Left ventricle myocardium inferior (tissue), 1 donor: ENCODE measurements at regions not wholly inside any gene's neighbourhood (a gene's known extent, or its start where the extent isn't known, plus 50 kb on each side); places are given as distances from the start of the nearest gene placed in this dataset.

Source experiments
- DNase-seq: peaks from one replicate; pipeline ENCODE4 v3.0.0-alpha.2; 2020
- H3K27ac ChIP-seq: fragments of 200-600 bp; replicated peaks from 2 replicates; pipeline ENCODE4 v1.8.0; 2021
- H3K27me3 ChIP-seq: fragments of 200-600 bp; 2 replicates; pipeline ENCODE4 v1.8.0; 2021; ENCODE audit warnings: low read depth
- H3K36me3 ChIP-seq: fragments of 200-600 bp; 2 replicates; pipeline ENCODE4 v1.8.0; 2021
- H3K4me1 ChIP-seq: fragments of 200-600 bp; 2 replicates; pipeline ENCODE4 v1.8.0; 2021
- H3K4me3 ChIP-seq: fragments of 200-600 bp; 2 replicates; pipeline ENCODE4 v1.8.0; 2021; ENCODE audit warnings: mild to moderate bottlenecking, moderate library complexity
- H3K9me3 ChIP-seq: fragments of 200-600 bp; replicated peaks from 2 replicates; pipeline ENCODE4 v1.8.0; 2021
- intact Hi-C: fragments of 100-400 bp; cut with micrococcal nuclease; formaldehyde crosslinking; loops from one replicate; pipeline ENCODE4 v1.11.0; 2022
- TF ChIP-seq, protein P1 (sequence below): fragments of 200-600 bp; IDR thresholded peaks from 2 replicates; pipeline ENCODE4 v1.8.0; 2021; ENCODE audit warnings: antibody characterized with exemption, mild to moderate bottlenecking, borderline replicate concordance
- donor health status: DM: no; HTN: yes; CAD: no; lungs with severe emphysema.

DNA sequence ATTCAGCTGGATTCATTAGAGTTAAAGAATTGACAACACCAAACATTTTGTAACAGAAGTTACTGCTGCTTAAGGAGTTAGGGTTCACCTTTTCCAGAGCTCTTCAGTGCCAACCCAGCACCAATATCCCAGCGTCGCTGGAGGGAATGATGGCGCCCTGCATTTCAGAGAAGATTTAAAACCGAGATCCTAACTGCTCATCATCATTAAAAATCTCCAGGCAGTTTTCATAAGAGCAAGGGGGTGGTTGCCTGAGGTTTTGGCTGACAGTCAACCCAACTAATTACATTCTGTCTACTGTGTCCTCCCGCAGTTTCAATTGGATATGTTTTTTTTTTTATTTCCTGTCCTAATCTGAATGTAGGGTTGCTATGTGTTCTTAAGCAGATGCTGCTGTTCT lies 509.6 kb upstream of the TCF4 start:
- TF ChIP-seq, protein P1, sequence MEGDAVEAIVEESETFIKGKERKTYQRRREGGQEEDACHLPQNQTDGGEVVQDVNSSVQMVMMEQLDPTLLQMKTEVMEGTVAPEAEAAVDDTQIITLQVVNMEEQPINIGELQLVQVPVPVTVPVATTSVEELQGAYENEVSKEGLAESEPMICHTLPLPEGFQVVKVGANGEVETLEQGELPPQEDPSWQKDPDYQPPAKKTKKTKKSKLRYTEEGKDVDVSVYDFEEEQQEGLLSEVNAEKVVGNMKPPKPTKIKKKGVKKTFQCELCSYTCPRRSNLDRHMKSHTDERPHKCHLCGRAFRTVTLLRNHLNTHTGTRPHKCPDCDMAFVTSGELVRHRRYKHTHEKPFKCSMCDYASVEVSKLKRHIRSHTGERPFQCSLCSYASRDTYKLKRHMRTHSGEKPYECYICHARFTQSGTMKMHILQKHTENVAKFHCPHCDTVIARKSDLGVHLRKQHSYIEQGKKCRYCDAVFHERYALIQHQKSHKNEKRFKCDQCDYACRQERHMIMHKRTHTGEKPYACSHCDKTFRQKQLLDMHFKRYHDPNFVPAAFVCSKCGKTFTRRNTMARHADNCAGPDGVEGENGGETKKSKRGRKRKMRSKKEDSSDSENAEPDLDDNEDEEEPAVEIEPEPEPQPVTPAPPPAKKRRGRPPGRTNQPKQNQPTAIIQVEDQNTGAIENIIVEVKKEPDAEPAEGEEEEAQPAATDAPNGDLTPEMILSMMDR = no peak
- intact Hi-C loops = no loop called here
- Histone ChIP-seq H3K36me3 (no peaks in the 10 kb centered on the region), H3K27ac (no peak overlapping the region), H3K4me1 (no peaks in the 10 kb centered on the region), H3K4me3 (no peak overlapping the region), H3K9me3 (no peaks in the 10 kb centered on the region), H3K27me3 (no peaks in the 10 kb centered on the region)
- no peak for DNase-seq

- no peak overlapping the region for H3K27ac ChIP-seq
- no peaks in the 10 kb centered on the region for H3K27me3 ChIP-seq
- H3K36me3 ChIP-seq = no peaks in the 10 kb centered on the region
- intact Hi-C loops = no loop called here
- TF ChIP-seq, protein P1 = no peak
- no peaks in the 10 kb centered on the region for H3K4me1 ChIP-seq
- H3K4me3 ChIP-seq = no peak overlapping the region
- H3K9me3 ChIP-seq = no peaks in the 10 kb centered on the region
- DNase-seq = no peak
Measured at GRCh38 chr18:56096861-56097260, 508.9 kb upstream of the TCF4 start.

DNA sequence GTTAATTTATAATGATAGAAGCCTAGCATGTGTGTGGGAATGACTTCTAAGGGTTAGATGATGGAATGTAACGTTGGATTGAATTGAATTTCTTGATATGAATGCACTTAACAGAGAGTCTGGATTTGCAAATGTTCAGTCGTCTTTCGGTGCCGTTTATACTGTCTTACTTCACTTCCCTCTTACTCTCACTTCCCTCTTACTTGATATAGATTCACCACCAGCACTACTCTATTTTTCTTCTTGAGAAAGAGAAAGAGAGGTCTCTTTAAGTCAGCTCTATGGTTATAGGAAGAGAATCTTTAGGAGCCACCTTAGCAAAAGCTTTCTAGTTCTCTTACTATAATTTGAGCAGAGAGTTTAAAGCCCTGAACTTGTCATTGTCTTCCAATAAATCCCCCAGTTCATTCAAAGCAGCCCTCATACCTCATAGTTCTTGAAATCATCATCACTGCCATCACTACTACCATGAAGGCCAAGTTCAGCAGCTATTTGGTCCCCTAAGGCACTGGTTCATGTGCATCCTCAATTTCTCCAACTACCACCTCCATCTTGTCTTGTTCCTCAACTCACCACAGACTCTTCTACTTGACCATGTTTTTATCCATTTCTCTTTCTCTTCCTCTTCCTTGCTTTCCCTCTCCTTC lies 501.7 kb upstream of the TCF4 start:
- Histone ChIP-seq H3K4me1 (no peaks in the 10 kb centered on the region), H3K27ac (no peak overlapping the region), H3K36me3 (no peaks in the 10 kb centered on the region), H3K4me3 (no peak overlapping the region), H3K9me3 (no peaks in the 10 kb centered on the region), H3K27me3 (no peaks in the 10 kb centered on the region)
- intact Hi-C loops = loop anchor here (10.0 kb wide), 1 partner anchor 485 kb away; no protein-coding TSS in a partner anchor
- DNase-seq = no peak
- TF ChIP-seq, protein P1 = no peak

DNA sequence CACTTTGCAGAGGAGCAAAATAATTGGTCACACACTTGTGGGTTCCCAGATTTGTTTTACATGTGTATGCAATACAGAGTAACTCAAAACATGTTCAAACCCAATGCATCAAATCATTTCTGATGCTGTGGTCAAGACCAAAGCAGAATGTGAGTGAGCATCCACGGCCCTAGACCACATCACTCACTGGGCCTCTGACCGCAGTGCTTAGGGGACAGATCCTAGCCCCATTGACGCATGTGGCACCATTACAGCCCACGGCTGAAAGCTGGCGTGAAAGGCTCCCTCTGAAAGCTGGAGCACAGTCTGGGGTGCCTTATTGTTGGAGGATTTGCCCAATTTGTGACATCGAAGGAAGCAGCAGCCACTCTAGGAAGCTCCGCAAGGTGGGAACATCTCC lies 498.8 kb upstream of the TCF4 start:
- Histone ChIP-seq H3K27ac (no peak overlapping the region), H3K27me3 (no peaks in the 10 kb centered on the region), H3K9me3 (no peaks in the 10 kb centered on the region), H3K36me3 (no peaks in the 10 kb centered on the region), H3K4me1 (peaks cover 25% of the 10 kb centered on the region), H3K4me3 (no peak overlapping the region)
- no peak for DNase-seq
- TF ChIP-seq, protein P1 = no peak
- intact Hi-C loops = loop anchor here (10.0 kb wide), 1 partner anchor 488 kb away; no protein-coding TSS in a partner anchor

DNA sequence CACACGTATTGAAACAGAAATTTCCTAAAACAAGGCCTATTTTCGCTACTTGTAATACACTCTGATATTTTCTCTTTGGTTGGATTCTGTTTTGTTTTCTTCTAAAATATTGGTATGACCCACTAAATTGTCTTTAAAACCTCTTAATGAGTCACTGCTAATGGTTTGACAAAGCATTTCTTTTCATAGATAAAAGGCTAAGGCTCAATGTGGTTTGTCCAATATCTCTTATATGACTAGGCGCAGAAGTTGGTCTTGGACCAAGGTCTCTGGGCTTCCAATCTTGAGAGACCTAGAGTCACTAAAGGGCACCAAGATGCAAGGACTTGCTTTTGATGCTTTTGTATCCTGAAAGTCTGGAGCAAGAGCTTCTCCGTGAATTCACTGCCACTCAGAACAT lies 498.2 kb upstream of the TCF4 start:
- DNase-seq = no peak
- TF ChIP-seq, protein P1 = no peak
- Histone ChIP-seq H3K36me3 (no peaks in the 10 kb centered on the region), H3K27ac (no peak overlapping the region), H3K27me3 (no peaks in the 10 kb centered on the region), H3K4me1 (peaks cover 28% of the 10 kb centered on the region), H3K4me3 (no peak overlapping the region), H3K9me3 (no peaks in the 10 kb centered on the region)
- intact Hi-C loops = loop anchor here (10.0 kb wide), 1 partner anchor 489 kb away; no protein-coding TSS in a partner anchor
